Sigmoid colon (tissue), 4 donors: ENCODE measurements at regions not wholly inside any gene's neighbourhood (a gene's known extent, or its start where the extent isn't known, plus 50 kb on each side); places are given as distances from the start of the nearest gene placed in this dataset.

Source experiments
- CTCF ChIP-seq, 4 experiments: fragments of 450-650 bp in 3 of 4; fragments of 200-600 bp in 1 of 4; IDR thresholded peaks; one replicate each; pipeline ENCODE4 v1.5.1; 2016 to 2019; ENCODE audit warnings: antibody characterized with exemption in 4 of 4, mild to moderate bottlenecking in 3 of 4, moderate library complexity in 2 of 4
- EP300 ChIP-seq, 4 donors: sonication (generic); formaldehyde crosslinking; IDR thresholded peaks; one replicate each; pipeline ENCODE4 v1.6.1; 2017; ENCODE audit warnings: antibody characterized with exemption in 4 of 4
- POLR2A ChIP-seq, 2 donors: fragments of 450-650 bp; IDR thresholded peaks; one replicate each; pipeline ENCODE4 v1.6.1; 2016; ENCODE audit warnings: antibody characterized with exemption in 2 of 2, mild to moderate bottlenecking in 2 of 2, moderate library complexity in 2 of 2

GRCh38 chr12:115408642-115409041 is 724.7 kb upstream of the TBX3 start:
- TF ChIP-seq EP300 (IDR thresholded peaks at IDR 0.05): no peak
- no peak for TF ChIP-seq POLR2A (IDR thresholded peaks at IDR 0.05)
- no peak for TF ChIP-seq CTCF (IDR thresholded peaks at IDR 0.05)
